NCI-H526 treated with DMSO at 0.1 percent for 48 hours (cell line): ENCODE measurements at regions not wholly inside any gene's neighbourhood (a gene's known extent, or its start where the extent isn't known, plus 50 kb on each side); places are given as distances from the start of the nearest gene placed in this dataset.
"Not testable (repeated sequence)": the region's sequence is repeated elsewhere in the genome, so short reads cannot be mapped to it uniquely, and the experiment has no call there.

Experiments
- DNase-seq: peaks from one replicate; lab custom pipeline; 2025; lab: John Stamatoyannopoulos, UW

GRCh38 chr10:108003061-108003460 is 838.6 kb upstream of the SORCS1 start:
- no peak for DNase-seq

GRCh38 chr10:108000365-108000764 is 835.9 kb upstream of the SORCS1 start:
- DNase-seq = no peak

- peak; percentile 2 for DNase-seq
Observed at GRCh38 chr10:107994621-107995270, 830.2 kb upstream of the SORCS1 start.

- no peak for DNase-seq
Observed at GRCh38 chr10:107986571-107986970, 822.1 kb upstream of the SORCS1 start.

GRCh38 chr10:107984581-107984980 is 820.1 kb upstream of the SORCS1 start:
- no peak for DNase-seq

GRCh38 chr10:107984149-107984548 is 819.6 kb upstream of the SORCS1 start:
- DNase-seq = no peak

GRCh38 chr10:107978455-107978854 is 813.9 kb upstream of the SORCS1 start:
- no peak for DNase-seq

- DNase-seq = no peak
Observed at GRCh38 chr10:107971973-107972372, 807.5 kb upstream of the SORCS1 start.

- DNase-seq = no peak
Observed at GRCh38 chr10:107971411-107971810, 806.9 kb upstream of the SORCS1 start.

GRCh38 chr10:107970512-107970911 is 806.0 kb upstream of the SORCS1 start:
- no peak for DNase-seq

GRCh38 chr10:107969936-107970335 is 805.4 kb upstream of the SORCS1 start:
- no peak for DNase-seq

GRCh38 chr10:107966826-107967225 is 802.3 kb upstream of the SORCS1 start:
- no peak for DNase-seq

- DNase-seq = no peak
Observed at GRCh38 chr10:107952649-107953556, 788.4 kb upstream of the SORCS1 start.

GRCh38 chr10:107950411-107951062 is 786.0 kb upstream of the SORCS1 start:
- DNase-seq = not testable (repeated sequence)

- no peak for DNase-seq
Observed at GRCh38 chr10:107942826-107943225, 778.3 kb upstream of the SORCS1 start.

- no peak for DNase-seq
Observed at GRCh38 chr10:107933076-107933475, 768.6 kb upstream of the SORCS1 start.

GRCh38 chr10:107931808-107932207 is 767.3 kb upstream of the SORCS1 start:
- no peak for DNase-seq

GRCh38 chr10:107930037-107930436 is 765.5 kb upstream of the SORCS1 start:
- no peak for DNase-seq

- no peak for DNase-seq
Observed at GRCh38 chr10:107924458-107924857, 760.0 kb upstream of the SORCS1 start.

GRCh38 chr10:107919626-107920235 is 755.2 kb upstream of the SORCS1 start:
- no peak for DNase-seq

GRCh38 chr10:107918171-107918570 is 753.7 kb upstream of the SORCS1 start:
- DNase-seq = no peak

GRCh38 chr10:107915215-107915610 is 750.7 kb upstream of the SORCS1 start:
- no peak for DNase-seq
